ENCODE measurements at regions not wholly inside any gene's neighbourhood (a gene's known extent, or its start where the extent isn't known, plus 50 kb on each side); places are given as distances from the start of the nearest gene placed in this dataset.
"Not testable (repeated sequence)": the region's sequence is repeated elsewhere in the genome, so short reads cannot be mapped to it uniquely, and the experiment has no call there.

DNA sequence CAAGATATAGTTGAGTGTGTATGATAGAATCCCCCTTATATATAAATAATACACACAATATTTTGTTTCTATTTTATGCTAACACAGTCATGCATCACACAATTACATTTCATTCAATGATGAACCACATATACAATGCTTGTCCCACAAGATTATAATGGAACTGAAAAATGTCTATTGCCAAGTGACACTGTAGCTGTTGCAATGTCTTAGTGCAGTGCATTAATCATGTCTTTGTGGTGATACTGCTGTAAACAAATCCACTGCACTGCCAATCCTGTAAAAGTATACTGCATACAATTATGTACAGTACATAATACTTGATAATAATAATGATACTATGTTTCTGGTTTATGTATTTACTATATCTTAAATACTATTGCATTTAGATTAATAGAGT, 512.1 kb upstream of the CNTN3 start:
- DNase-seq (ENCODE audit: low read depth in 2 of 2): no peak

DNA sequence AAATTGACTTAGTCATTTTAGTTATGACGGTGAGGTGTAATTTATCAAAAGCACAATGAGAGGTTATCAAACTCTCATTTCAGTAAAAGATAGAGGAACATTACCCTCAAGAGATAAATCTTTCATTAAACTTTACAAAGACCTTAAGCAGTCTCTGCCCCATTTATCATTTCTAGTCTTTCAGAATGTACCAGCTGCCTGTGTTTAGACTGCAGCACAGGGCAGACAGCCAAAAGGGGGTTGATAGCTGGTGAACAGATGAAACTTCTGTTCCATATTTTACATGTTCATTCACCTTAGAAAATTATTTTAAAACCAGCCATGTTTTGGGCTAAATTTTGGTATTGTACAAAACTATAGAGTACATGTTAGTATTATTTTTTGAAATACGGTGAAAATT, 514.6 kb upstream of the CNTN3 start:
- DNase-seq (ENCODE audit: low read depth in 2 of 2): no peak

DNA sequence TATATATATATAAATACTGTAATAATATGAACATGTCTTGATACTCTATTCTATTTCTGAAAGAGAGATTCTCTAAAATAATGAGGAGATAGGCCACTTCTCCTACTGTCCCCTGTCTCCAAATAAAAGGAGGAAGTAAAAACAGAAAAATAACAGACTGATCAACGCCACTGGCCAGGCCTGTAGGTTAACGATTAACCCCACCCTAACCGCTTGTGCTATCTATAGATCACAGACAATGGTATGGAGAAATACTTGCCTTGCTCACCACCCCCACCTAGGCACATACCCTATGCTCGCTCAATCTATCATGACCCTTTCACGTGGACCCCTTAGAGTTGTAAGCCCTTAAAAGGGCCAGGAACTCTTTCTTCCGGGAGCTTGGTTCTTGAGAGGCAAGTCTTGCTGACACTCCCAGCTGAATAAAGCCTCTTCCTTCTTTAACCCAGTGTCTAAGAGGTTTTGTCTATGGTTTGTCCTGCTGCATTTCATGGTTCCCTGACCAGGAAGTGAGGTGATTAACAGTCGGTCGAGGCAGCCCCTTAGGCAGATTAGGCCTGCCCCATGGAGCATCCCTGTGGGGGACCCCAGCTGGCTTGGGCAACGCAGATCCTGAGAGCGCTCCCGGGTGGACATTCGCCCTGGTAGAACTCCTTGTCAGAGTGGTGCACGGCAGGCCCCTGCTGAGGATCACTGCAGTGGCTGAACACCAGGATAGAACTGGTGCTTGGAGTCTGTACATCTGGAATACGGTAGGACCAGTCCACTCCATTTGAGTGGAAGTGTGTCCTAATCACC, 521.8 kb upstream of the CNTN3 start:
- DNase-seq (ENCODE audit: low read depth in 2 of 2): no peak

DNA sequence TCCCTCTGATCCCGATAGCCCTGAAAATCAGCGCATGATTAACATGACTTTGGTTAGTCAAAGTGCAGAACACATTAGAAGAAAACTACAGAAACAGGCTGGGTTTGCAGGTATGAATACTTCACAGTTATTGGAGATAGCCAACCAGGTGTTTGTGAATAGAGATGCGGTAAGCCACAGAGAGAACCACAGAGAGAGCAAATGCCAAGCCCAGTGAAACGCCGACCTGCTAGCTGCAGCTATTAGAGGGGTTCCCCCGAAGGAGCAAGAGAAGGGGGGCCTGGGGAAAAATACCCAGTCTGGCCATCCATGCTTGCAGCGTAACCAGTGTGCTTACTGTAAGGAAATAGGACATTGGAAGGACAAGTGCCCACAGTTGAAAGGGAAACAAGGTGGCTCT, 523.9 kb upstream of the CNTN3 start:
- no peak for DNase-seq (ENCODE audit: low read depth in 2 of 2)

DNA sequence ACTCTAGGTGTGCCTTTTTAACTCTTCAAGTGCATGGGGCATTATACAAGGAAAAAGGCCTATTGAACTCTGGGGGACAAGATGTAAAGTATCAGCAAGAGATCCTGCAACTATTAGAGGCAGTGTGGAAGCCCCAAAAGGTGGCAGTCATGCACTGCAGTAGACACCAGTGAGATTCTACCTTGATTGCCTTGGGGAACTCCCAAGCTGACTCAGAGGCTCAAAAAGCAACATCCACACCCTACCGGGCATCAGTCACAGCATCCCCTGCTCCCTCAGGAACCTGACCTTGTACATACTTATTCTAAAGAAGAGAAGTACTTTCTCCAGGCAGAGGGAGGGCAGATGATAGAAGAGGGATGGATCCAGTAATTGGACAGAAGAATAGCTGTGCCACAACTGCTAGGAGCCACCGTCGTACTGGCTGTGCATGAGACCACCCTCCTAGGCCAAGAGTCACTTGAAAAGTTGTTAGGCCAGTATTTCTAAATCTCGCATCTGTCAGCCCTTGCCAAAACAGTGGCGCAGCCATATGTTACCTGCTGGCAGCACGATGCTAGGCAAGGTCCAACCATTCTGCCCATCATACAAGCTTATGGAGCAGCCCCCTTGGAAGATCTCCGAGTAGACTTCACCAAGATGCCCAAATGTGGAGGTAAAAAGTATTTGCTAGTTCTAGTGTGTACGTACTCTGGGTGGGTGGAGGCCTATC, 523.1 kb upstream of the FRG2C start:
- DNase-seq (ENCODE audit: low read depth in 2 of 2): no peak

DNA sequence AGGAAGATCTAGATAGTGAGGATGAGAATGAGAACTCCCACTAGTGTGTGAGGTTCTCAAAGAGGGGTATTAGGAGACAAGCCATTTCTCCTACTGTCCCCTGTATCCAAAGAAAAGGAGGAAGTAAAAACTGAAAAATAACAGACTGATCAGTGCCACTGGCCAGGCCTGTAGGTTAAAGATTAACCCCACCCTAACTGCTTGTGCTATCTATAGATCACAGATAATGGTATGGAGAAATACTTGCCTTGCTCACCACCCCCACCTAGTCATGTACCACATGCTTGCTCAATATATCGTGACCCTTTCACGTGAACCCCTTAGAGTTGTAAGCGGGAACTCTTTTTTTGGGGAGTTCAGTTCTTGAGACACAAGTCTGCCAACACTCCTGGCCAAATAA, 519.7 kb upstream of the FRG2C start:
- no peak for DNase-seq (ENCODE audit: low read depth in 2 of 2)

DNA sequence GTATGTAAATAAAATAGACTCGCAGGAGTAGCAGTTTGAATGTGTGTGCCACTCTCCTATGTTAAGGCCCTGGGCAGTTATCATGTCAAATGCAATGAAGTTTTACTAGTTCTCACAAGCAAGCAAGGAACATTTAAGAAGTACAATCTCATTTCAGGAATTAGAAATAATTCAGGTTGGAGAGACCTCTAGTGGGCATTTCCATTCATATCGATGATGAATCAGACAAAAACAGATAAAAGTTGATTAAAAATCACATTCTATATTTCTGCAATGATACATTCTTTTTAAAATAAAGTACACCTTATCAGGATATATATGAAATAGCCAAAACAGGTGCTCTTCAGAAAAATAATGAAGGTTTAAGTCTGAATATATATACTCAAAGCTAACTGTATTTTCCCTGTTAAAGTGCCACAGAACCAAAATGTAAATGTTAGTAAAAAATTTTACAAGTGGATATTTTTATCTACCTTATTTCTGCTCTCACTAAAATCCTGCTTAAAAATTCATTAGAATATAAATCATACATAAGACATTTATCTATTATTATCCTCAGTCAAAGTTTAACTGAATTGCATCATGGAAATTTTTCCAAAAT, 492.4 kb upstream of the FRG2C start:
- DNase-seq (ENCODE audit: low read depth in 2 of 2): no peak

DNA sequence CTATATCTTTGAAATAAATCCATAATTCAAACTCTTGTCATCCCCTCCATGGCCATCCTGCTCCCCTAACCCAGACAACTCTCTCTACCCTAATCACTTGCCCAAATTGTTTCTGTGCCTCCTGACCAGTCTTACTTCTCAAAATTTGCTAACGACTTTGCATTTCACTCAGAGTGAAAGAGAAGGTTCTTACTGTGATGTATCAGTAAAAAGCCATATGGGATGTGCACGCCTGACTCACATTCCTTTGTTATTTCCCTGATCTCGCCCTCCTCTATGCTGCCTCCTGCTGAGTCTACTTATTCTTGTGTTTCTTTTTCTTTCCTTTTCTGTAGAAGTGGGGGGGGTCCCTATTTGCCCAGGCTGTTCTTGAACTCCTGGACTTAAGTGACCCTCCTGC, 487.2 kb upstream of the FRG2C start:
- no peak for DNase-seq (ENCODE audit: low read depth in 2 of 2)

DNA sequence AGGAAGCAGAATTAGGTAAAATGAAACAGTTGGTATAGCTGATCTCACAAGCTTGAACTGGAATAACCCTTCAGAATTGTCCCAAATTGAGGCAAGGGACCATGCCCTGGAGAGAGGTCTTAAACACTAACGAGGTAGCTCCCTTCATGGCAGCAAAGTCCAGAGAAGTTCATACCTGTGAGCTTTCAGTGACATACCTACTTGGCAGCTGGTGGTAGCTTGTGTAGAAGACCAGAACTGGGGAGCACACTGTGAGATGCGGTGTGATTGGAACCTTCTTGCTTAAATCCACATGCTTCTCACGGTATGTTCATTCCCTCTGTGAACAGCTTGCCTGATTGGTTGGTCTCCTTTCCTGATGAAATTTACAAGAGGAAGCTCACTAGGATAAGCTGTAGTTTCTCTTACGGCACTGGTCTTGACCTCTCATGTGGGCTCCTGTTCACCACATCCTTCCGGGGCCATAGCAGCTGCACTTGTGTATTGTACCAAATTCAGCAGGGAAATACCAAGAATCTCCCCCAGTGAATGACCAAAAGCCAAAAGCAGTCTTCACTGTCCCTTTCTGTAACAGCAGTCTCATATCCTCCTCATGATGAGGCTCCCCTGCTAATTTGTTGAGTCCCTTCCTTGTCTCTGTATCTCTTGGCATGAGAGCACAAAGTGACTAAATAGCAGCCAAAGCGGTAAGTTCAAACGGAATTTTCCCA, 483.7 kb upstream of the FRG2C start:
- no peak for DNase-seq (ENCODE audit: low read depth in 2 of 2)

DNA sequence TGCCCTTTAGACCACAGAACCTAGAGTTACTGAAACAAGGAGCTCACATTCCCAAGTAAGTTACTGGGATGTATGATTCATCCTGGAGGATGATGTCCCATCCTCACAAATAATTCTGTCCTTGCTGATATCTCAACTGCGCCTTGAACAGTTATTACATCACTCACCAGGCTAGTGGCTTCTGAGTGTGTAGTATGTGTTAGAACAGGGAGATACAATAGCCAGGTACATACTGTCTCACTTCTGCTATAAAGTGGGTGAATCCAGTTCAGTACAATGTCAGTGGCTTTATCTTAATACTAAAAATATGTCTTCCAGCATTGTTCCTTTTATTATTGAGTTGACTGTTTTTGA, 483.2 kb upstream of the FRG2C start:
- DNase-seq (ENCODE audit: low read depth in 2 of 2): no peak

DNA sequence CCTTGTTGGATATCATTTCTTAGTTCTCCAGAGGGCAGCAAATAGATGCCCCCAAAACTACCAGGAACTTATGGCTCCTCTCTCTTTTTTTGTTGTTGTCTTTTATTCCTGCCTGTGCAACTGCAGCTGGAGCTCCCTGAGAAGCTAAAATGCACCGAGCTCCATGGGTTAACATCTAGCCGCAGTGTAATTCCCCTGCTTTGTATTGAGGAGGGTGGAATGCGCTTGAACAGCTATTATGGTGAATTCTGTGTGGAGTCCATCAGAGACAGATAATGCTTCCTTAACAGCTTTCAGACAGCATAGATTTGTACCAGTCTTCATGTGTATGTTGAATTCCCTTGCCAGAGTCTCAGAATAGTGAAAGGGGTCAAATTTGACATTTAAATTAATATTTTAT, 475.2 kb upstream of the FRG2C start:
- DNase-seq (ENCODE audit: low read depth in 2 of 2): no peak

DNA sequence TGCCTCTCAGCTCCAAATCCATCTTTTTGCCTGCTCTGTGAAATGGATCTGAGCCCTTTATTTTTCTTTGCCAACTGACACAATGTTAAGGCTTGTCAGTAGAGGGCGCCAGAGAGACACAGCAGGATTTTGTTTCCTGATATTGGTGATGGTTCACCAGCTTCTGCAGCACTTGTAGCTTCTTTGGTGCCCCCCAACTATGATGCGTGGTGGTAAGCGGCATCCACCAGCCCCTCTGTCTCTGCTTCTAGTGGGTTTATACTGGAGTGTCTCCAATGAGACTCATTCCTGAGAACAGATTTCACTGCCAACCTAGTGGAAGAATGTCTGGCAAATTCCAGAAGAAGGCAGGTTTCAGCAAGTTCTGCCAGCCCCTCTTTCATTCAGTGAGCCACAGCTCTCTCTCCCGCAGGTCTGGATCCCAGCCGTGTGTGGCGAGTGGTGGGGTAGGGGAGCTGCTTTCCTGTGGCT, 471.9 kb upstream of the FRG2C start:
- peak; percentile 4 to 14 for DNase-seq (ENCODE audit: low read depth in 2 of 2)

DNA sequence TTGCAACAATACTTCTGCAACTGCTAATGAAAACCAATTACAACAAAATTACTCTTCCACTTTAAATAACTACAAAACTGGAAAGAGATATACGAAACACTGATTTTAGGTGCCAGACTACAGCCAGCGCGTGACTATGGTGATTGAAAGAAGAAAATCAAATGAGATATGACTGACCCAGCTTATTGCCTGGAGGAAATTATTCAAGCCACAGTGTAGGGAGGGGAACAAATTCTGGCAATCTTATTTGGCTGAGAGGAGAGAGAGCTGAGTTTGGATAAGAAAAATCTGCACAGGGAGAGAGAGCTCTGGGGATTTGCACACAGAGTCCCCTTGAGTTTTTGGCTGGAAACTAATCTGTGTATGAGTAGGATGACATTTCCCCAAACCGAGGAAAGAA, 470.3 kb upstream of the FRG2C start:
- no peak for DNase-seq (ENCODE audit: low read depth in 2 of 2)

DNA sequence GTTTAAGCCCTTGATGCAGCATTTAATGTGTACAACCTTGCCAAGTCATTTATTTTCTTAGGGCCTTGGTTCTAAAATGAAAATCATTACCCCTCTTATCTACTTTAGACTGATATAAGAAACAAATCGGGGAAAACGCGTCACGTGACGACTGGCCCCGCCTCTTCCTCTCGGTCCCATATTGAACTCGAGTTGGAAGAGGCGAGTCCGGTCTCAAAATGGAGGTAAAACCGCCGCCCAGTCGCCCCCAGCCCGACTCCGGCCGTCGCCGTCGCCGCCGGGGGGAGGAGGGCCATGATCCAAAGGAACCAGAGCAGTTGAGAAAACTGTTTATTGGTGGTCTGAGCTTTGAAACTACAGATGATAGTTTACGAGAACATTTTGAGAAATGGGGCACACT, 449.8 kb upstream of the FRG2C start:
- DNase-seq (ENCODE audit: low read depth in 2 of 2): not testable (repeated sequence)

DNA sequence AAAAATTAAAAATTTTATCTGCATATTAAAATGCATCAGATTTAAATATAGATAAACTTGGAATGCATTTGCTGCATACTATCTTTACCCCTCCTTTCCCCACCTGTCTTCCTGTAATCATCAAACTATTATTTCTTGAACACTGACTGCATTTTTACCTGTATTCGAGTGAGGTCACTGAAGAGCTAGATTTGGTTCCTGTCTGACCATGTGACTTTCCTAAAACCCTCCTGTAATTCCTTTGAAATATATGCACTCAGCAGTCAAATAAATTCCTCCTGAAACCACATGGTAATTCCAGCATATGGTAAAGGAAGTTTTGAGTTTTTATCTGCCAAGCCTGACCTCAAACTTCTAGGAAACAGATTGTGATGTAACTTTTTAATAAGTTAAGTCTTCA, 445.6 kb upstream of the FRG2C start:
- no peak for DNase-seq (ENCODE audit: low read depth in 2 of 2)

DNA sequence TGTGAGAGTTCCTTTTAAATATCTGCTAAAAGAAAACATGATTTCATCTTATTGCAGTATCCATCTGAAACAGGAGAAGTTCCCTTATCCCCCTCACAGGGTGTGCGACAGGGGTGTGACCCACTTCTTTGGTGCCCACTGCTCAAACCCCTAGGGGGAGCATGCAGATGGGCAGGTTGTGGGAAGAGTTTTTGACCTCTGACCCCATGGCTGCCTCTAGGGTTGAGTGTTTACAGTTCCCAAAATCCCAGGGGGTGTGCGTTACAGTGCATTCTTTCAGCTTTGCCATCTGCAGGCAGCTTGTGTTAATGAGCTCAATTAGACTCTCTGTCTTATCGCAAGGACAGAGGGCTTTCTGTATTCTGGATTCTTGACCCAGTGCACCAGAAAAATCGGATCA, 443.2 kb upstream of the FRG2C start:
- DNase-seq (ENCODE audit: low read depth in 2 of 2): no peak

DNA sequence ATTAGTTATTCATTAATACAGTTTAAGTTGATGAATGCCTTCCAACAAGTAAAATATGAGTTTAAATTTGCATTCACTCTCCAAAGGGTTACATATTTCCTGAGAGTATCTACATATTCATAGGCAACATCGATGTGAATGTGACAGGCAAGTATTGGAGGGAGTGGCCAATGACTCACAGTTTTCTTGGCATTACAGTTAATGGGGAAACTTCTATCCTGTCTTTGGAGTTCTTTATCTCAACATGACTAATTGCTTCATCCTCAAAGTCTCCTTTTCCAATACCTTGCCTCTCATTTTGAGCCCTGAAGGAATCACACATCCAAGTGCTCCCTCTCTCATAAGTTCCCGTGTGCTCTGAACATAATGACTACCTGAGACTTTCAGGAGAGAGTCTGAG, 439.7 kb upstream of the FRG2C start:
- no peak for DNase-seq (ENCODE audit: low read depth in 2 of 2)

DNA sequence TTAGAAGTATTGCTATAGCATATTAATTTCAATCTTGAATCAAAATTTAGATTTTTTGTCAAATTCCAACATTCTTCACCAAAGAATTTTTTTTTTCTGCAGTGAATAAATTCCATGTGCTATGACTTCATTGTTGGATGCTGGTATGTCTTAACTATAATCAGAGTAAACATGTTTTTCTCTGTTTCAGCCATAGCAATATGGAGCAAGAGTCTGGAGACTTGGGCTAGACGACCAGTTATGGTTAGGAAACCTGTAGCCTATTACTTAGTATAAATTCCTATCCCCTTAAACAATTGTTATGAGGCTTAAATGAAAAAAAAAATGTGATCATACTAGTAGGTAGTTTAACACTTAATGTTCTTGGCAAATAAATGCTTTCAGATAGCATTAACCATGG, 431.9 kb upstream of the FRG2C start:
- DNase-seq (ENCODE audit: low read depth in 2 of 2): no peak

DNA sequence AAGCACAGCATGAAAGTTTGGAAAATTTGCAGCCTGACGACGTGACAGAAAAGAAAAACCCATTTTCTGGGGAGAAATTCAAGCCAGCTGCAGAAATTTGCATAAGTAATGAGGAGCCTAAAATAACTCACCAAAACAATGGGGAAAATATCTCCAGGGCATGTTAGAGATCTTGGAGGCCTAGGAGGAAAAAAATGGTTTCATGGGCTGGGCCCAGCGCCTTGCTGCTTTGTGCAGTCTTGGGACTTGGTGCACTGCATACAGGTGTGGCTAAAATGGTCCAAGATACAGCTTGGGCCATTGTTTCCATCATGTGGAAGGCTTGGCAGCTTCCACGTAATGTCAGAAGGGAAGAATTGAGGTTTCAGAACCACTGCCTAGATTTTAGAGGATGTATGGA, 428.5 kb upstream of the FRG2C start:
- no peak for DNase-seq (ENCODE audit: low read depth in 2 of 2)

DNA sequence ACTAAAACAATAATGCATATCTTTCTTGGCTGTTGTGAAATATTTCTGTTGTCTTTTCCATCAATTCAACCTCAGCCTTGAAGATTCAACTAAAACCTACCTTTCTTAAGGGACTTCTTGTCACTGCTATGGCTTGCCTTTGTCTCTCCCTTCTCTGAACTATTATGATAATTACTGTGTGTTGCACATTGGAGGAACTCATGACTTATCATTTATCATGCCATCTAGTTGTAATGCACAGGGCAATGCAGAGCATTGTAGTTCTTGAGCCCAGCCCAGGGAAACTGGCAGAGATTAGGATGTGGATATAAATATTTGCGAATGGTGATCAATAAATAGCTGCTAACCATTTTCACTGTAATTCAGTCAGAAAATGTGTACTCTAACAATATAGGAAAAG, 427.1 kb upstream of the FRG2C start:
- DNase-seq (ENCODE audit: low read depth in 2 of 2): no peak

DNA sequence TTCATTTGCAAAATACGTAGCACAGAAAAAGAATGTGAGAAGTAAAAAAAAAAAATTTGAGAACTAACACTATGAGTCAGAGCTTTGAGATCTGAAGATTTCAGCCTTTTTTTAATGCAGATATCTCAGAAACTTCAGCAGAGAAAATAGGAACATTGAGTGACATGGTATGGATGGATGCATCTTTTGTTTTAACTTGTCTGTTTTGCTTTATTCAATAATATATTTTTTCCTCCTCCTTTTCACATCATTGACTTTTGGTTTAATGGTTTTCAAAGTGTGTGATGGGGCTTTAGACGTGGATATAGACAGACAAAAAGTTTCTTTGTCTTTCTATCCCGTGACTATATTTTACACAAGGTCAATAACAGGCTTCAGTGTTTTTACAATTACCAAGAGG, 426.7 kb upstream of the FRG2C start:
- no peak for DNase-seq (ENCODE audit: low read depth in 2 of 2)

DNA sequence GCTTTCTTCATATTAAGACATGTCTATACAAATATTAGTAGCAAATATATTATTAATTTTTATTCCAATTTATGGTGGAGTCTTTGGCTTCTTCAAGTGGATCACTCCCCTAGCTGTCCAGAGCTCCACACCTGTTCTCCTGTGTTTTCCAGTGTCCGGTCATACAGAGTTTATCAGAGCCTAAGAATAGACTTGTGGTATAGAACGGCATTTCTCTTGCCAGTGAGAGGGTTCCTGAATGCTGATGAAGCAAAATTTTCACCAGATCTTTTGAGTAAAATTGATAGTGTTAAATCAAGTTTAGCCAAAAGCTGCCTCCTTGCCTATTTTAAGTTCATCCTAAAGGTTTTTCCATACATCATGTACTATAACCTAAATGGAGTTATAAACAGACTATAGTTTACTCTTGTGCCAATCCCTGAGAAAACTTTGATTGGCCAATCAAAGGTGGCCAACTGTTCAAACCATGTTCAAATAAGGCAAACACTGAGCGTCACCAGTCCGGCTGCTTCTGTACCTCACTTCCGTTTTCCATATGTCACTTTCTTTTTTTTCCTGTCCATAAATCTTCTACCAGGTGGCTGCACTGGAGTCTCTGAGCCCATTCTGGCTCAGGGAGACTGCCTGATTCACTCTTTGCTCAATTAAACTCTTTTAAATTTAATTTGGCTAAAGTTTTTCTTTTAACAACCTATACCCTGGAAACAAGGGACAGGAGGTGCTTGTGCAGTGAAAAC, 422.7 kb upstream of the FRG2C start:
- not testable (repeated sequence) for DNase-seq (ENCODE audit: low read depth in 2 of 2)
